Trophoblast cell (in vitro differentiated cells and primary cell): ENCODE measurements at regions not wholly inside any gene's neighbourhood (a gene's known extent, or its start where the extent isn't known, plus 50 kb on each side); places are given as distances from the start of the nearest gene placed in this dataset.

Experiments
- DNase-seq, 2 donors: peaks; one replicate each; pipeline ENCODE4 v3.0.0-alpha.2; 2016
- H2AFZ ChIP-seq: 2 replicates; pipeline ENCODE4 v1.6.1; 2013; ENCODE audit warnings: low read length, moderate library complexity, mild to moderate bottlenecking; ENCODE audit not compliant: insufficient read depth, poor library complexity
- H2AK5ac ChIP-seq: 2 replicates; pipeline ENCODE4 v1.6.1; 2013; ENCODE audit warnings: mild to moderate bottlenecking, low read length
- H2BK120ac ChIP-seq: 2 replicates; pipeline ENCODE4 v1.6.1; 2013; ENCODE audit warnings: low read length, mild to moderate bottlenecking, moderate library complexity; ENCODE audit not compliant: insufficient read depth, poor library complexity
- H2BK12ac ChIP-seq: 2 replicates; pipeline ENCODE4 v1.6.1; 2013; ENCODE audit warnings: mild to moderate bottlenecking, low read length, moderate library complexity
- H2BK5ac ChIP-seq: 2 replicates; pipeline ENCODE4 v1.6.1; 2013; ENCODE audit warnings: low read length, low read depth, moderate library complexity, mild to moderate bottlenecking; ENCODE audit not compliant: poor library complexity
- H3K14ac ChIP-seq: 2 replicates; pipeline ENCODE4 v1.6.1; 2013; ENCODE audit warnings: mild to moderate bottlenecking, low read length
- H3K18ac ChIP-seq: 2 replicates; pipeline ENCODE4 v1.6.1; 2013; ENCODE audit warnings: mild to moderate bottlenecking, low read length
- H3K23ac ChIP-seq: 2 replicates; pipeline ENCODE4 v1.6.1; 2013; ENCODE audit warnings: low read length
- H3K27ac ChIP-seq: 2 replicates; pipeline ENCODE4 v1.5.1; 2013; ENCODE audit warnings: low read depth, mild to moderate bottlenecking, inconsistent platforms, low read length, moderate library complexity
- H3K27me3 ChIP-seq: 2 replicates; pipeline ENCODE4 v1.6.1; 2013; ENCODE audit warnings: inconsistent platforms, mild to moderate bottlenecking, low read length, moderate library complexity; ENCODE audit not compliant: insufficient read depth
- H3K36me3 ChIP-seq, 2 experiments: 1 replicate in 1 of 2; 2 replicates in 1 of 2; pipeline ENCODE4 v1.6.1; 2013; ENCODE audit warnings: low read length in 2 of 2, mild to moderate bottlenecking in 2 of 2, moderate library complexity in 1 of 2; ENCODE audit not compliant: insufficient read depth in 2 of 2, control insufficient read depth in 1 of 2
- H3K4ac ChIP-seq: 2 replicates; pipeline ENCODE4 v1.6.1; 2013; ENCODE audit warnings: low read depth, mild to moderate bottlenecking, low read length, moderate library complexity
- H3K4me1 ChIP-seq, 2 experiments: 1 replicate in 1 of 2; 2 replicates in 1 of 2; pipeline ENCODE4 v1.6.1; 2013; ENCODE audit warnings: low read length in 2 of 2, mild to moderate bottlenecking in 2 of 2, moderate library complexity in 1 of 2; ENCODE audit not compliant: insufficient read depth in 2 of 2, control insufficient read depth in 1 of 2
- H3K4me2 ChIP-seq: 2 replicates; pipeline ENCODE4 v1.6.1; 2013; ENCODE audit warnings: inconsistent platforms, mild to moderate bottlenecking, low read length, moderate library complexity
- H3K4me3 ChIP-seq: 2 replicates; pipeline ENCODE4 v1.5.1; 2013; ENCODE audit warnings: mild to moderate bottlenecking, low read depth, low read length, inconsistent platforms
- H3K79me1 ChIP-seq: one replicate; pipeline ENCODE4 v1.6.1; 2013; ENCODE audit warnings: low read length
- H3K79me2 ChIP-seq: 2 replicates; pipeline ENCODE4 v1.6.1; 2013; ENCODE audit warnings: low read length, mild to moderate bottlenecking; ENCODE audit not compliant: control insufficient read depth, insufficient read depth, poor library complexity
- H3K9ac ChIP-seq: 2 replicates; pipeline ENCODE4 v1.6.1; 2013; ENCODE audit warnings: mild to moderate bottlenecking, low read length
- H3K9me3 ChIP-seq: 2 replicates; pipeline ENCODE4 v1.6.1; 2013; ENCODE audit warnings: low read depth, mild to moderate bottlenecking, control low read depth, inconsistent platforms, low read length; ENCODE audit not compliant: insufficient read depth
- H4K12ac ChIP-seq: 2 replicates; pipeline ENCODE4 v1.6.1; 2013; ENCODE audit warnings: low read depth, mild to moderate bottlenecking, low read length, moderate library complexity
- H4K8ac ChIP-seq: 2 replicates; pipeline ENCODE4 v1.6.1; 2013; ENCODE audit warnings: low read depth, mild to moderate bottlenecking, low read length, moderate library complexity
- H4K91ac ChIP-seq: one replicate; pipeline ENCODE4 v1.6.1; 2013; ENCODE audit warnings: low read depth, mild to moderate bottlenecking, low read length, moderate library complexity
- WGBS: extraction: QIAGEN DNeasy Blood & Tissue Kit; methylation state at CpG from one replicate; pipeline ENCODE4 v1.1.7; 2013; ENCODE audit warnings: missing lambda C conversion rate; ENCODE audit not compliant: insufficient read length, insufficient coverage; ENCODE audit errors: extremely low coverage; 5-methylcytosine and 5-hydroxymethylcytosine counted together

DNA sequence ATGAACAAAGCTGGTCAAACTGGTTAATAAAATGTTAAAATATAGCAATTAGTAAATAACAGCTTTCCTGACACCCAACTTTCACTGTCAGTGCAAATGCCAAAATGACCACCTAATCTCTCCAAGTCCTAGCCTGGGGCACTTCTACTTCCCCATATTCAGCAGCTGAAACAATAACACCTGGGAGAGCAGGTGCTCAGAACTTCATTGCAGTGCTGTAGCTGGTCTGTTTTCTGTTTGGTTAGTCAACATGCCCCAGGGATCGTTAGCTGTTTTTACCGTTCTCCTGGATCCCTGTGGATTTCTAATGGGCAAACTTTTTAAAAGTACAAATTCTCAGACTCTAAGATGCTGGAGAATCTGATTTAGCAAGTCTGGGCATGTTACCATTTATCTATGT is 759.7 kb downstream of the GALC start:
- no peak overlapping the region for H4K91ac ChIP-seq
- no peak overlapping the region for H4K12ac ChIP-seq
- no peak overlapping the region for H3K23ac ChIP-seq
- H3K9me3 ChIP-seq = peaks cover 6% of the 10 kb centered on the region
- no peak overlapping the region for H2BK120ac ChIP-seq
- no peak overlapping the region for H2AFZ ChIP-seq
- H3K14ac ChIP-seq = no peak overlapping the region
- H3K4me3 ChIP-seq = no peak overlapping the region
- DNase-seq = peak; percentile 18 to 47
- H3K36me3 ChIP-seq = no peaks in the 10 kb centered on the region
- H3K27ac ChIP-seq = no peak overlapping the region
- H3K9ac ChIP-seq = no peak overlapping the region
- H3K4ac ChIP-seq = no peak overlapping the region
- H2BK5ac ChIP-seq = no peak overlapping the region
- no peaks in the 10 kb centered on the region for H3K79me1 ChIP-seq
- H3K18ac ChIP-seq = no peak overlapping the region
- no CpG with 5 or more reads among the region's 2 CpGs for WGBS
- H3K4me2 ChIP-seq = no peak overlapping the region
- H3K27me3 ChIP-seq = no peaks in the 10 kb centered on the region
- H3K4me1 ChIP-seq = no peaks in the 10 kb centered on the region
- H3K79me2 ChIP-seq = no peaks in the 10 kb centered on the region
- H2AK5ac ChIP-seq = no peak overlapping the region
- no peak overlapping the region for H2BK12ac ChIP-seq
- no peak overlapping the region for H4K8ac ChIP-seq

GRCh38 chr14:87231336-87232026 is 761.5 kb downstream of the GALC start:
- Histone ChIP-seq H2BK5ac (no peak overlapping the region), H3K18ac (no peak overlapping the region), H3K4me3 (no peak overlapping the region), H3K79me1 (no peaks in the 10 kb centered on the region), H3K27me3 (no peaks in the 10 kb centered on the region), H4K12ac (no peak overlapping the region), H3K4ac (no peak overlapping the region), H3K4me2 (no peak overlapping the region), H3K9me3 (peaks cover 6% of the 10 kb centered on the region), H3K4me1 (no peaks in the 10 kb centered on the region), H4K8ac (no peak overlapping the region), H3K36me3 (no peaks in the 10 kb centered on the region), H2BK12ac (no peak overlapping the region), H3K14ac (no peak overlapping the region), H4K91ac (no peak overlapping the region), H2AK5ac (no peak overlapping the region), H3K27ac (no peak overlapping the region), H3K9ac (no peak overlapping the region), H3K23ac (no peak overlapping the region), H2BK120ac (no peak overlapping the region), H2AFZ (no peak overlapping the region), H3K79me2 (no peaks in the 10 kb centered on the region)
- no CpG with 5 or more reads among the region's 3 CpGs for WGBS
- no peak for DNase-seq

GRCh38 chr14:87230726-87231125 is 762.3 kb downstream of the GALC start:
- no peaks in the 10 kb centered on the region for H3K4me1 ChIP-seq
- peaks cover 6% of the 10 kb centered on the region for H3K9me3 ChIP-seq
- no peak overlapping the region for H3K4ac ChIP-seq
- no peak overlapping the region for H3K27ac ChIP-seq
- H3K79me1 ChIP-seq = no peaks in the 10 kb centered on the region
- DNase-seq = no peak
- no peak overlapping the region for H2BK120ac ChIP-seq
- no peak overlapping the region for H4K12ac ChIP-seq
- H2AK5ac ChIP-seq = no peak overlapping the region
- H3K23ac ChIP-seq = no peak overlapping the region
- no peak overlapping the region for H4K91ac ChIP-seq
- H2BK5ac ChIP-seq = no peak overlapping the region
- H3K9ac ChIP-seq = no peak overlapping the region
- no peak overlapping the region for H4K8ac ChIP-seq
- H2BK12ac ChIP-seq = no peak overlapping the region
- no peak overlapping the region for H3K18ac ChIP-seq
- no peak overlapping the region for H3K14ac ChIP-seq
- H3K4me2 ChIP-seq = no peak overlapping the region
- no peak overlapping the region for H2AFZ ChIP-seq
- H3K36me3 ChIP-seq = no peaks in the 10 kb centered on the region
- H3K27me3 ChIP-seq = no peaks in the 10 kb centered on the region
- H3K79me2 ChIP-seq = no peaks in the 10 kb centered on the region
- no peak overlapping the region for H3K4me3 ChIP-seq

DNA sequence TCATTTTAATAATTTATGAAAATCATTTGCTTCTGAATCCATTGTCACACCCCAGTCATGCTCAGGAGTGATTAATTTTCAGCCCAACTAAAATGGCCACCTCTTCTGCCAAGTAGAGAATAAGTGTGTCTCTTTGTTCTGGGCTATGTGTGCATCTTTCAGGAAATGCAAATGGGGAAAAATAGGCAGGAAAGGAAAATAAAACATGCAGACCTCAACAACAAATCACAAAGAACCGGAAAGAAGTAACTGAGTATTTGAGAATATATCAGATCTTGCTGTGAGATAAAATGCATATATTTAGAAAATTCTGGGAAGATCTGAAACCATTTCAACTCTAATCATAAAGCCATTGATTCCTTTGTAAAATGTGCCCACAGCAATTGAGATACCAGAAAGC is 763.9 kb downstream of the GALC start:
- Histone ChIP-seq H2AK5ac (no peak overlapping the region), H2BK12ac (no peak overlapping the region), H4K12ac (no peak overlapping the region), H4K91ac (no peak overlapping the region), H3K79me2 (no peaks in the 10 kb centered on the region), H2BK120ac (no peak overlapping the region), H3K14ac (no peak overlapping the region), H3K9ac (no peak overlapping the region), H3K27me3 (no peaks in the 10 kb centered on the region), H2AFZ (no peak overlapping the region), H3K4me3 (no peak overlapping the region), H3K23ac (no peak overlapping the region), H2BK5ac (no peak overlapping the region), H3K9me3 (peaks cover 6% of the 10 kb centered on the region), H4K8ac (no peak overlapping the region), H3K18ac (no peak overlapping the region), H3K27ac (no peak overlapping the region), H3K4me2 (no peak overlapping the region), H3K4me1 (no peaks in the 10 kb centered on the region), H3K4ac (no peak overlapping the region), H3K79me1 (no peaks in the 10 kb centered on the region), H3K36me3 (no peaks in the 10 kb centered on the region)
- DNase-seq = no peak
- no CpG with 5 or more reads among the region's 1 CpG for WGBS
